Erythroblast (primary cell): ENCODE measurements at regions not wholly inside any gene's neighbourhood (a gene's known extent, or its start where the extent isn't known, plus 50 kb on each side); places are given as distances from the start of the nearest gene placed in this dataset.

Experiments used
- DNase-seq, 2 experiments: peaks; one replicate each; lab custom pipeline; 2025; lab: John Stamatoyannopoulos, UW
- GATA1 ChIP-seq: IDR thresholded peaks from 2 replicates; pipeline ENCODE4 v1.6.1; 2011; ENCODE audit warnings: low read depth, mild to moderate bottlenecking, control low read depth, low read length, moderate library complexity
- POLR2A ChIP-seq: IDR thresholded peaks from 2 replicates; pipeline ENCODE4 v1.6.1; 2011; ENCODE audit warnings: mild to moderate bottlenecking, low read length

DNA sequence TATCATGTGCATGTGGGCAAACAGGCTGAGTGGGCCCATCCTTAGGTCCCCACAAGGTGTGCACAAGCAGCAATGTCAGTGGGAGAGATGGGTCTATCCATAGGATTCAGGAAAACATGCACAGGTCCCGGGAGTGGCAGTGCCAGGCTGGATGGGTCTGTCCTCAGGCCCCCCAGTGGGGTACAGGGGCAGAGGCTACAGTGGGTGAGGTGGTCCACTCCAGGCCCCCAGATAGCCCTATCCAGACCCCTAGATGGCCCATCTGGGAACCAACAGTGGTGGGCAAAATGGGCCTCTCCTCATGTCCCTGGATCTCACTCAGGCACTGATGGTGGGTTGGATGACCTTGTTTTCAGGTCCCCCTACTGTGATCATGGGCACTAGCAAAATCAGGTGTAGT, 277.8 kb upstream of the SYT1 start:
- DNase-seq: no peak
- TF ChIP-seq POLR2A: no peak
- TF ChIP-seq GATA1: no peak

DNA sequence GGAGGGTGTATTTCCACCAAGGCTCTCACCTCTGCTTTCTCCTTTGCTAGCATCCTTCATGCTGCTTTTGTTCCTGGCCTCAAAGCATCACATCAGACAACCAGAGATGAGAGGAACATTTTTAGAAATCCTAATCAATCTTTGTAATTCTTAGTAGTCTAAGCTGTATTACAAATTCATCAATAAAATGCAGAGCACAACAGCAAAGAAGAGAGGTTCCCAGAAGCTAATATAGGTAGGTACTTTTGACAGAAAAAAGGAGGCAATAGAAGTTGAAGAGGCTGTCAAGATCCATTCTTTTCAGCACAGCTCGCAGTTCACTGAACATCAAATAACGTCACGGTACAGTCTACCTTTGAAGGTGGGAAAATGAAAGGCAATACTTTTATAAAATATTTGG, 265.2 kb upstream of the SYT1 start:
- DNase-seq: no peak
- TF ChIP-seq POLR2A (no peak), GATA1 (no peak)

DNA sequence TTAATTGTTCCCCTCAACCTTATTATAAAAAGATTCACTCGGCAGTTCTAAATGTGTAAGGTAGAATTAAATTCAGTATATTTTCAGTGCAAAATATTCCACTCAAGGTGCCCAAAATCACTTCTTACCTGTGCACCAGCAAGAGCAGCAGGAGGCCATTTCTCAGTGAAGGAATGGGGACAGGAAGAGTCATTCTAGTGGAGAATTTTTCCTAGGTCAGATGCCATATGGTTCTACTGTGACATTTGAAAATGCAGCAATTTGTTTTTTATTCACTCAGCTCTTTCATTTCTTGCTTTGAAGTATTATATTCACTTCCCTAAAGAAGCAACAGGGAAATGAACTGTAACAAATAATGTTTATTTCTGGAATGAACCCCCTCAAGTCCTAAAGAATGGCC, 264.0 kb upstream of the SYT1 start:
- TF ChIP-seq GATA1 (no peak), POLR2A (no peak)
- no peak for DNase-seq

DNA sequence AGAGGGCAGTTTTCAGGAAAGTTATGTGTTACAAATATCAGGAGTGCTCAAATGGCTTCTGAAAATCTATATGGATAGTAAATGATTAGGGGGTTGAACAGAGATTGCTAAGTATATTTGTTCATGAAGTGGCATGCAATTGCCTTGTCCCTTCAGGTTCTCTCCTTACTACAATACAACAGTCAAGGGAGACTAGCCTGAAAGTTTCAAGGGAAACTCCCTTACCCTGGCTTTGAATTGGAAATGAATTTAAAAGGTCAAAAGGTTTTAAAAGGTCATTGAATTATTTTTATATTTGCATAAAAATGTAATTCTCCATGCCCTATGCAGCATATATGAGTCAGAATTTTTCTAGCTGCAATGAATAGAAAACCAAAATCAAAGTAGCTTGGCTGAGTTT, 253.1 kb upstream of the SYT1 start:
- DNase-seq: no peak
- TF ChIP-seq GATA1 (no peak), POLR2A (no peak)

DNA sequence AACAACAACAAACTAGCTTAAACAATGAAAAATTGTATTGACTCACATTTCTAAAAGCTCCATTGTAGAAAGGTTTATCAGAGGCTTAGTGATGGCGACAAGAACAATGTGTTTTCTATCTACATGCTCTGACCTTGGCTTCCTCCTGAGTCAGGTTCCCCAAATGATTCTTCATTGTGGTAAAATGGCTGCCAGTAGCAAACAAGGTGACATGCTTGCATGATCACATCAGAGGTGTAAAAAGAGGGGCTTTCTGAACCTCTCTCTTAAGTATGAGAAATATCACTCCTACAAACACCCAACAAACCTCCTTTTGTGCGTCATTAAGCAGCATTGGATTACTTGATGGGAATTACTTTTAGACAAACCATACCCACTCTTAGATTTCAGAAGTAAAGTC, 252.4 kb upstream of the SYT1 start:
- no peak for DNase-seq
- TF ChIP-seq GATA1 (no peak), POLR2A (no peak)

DNA sequence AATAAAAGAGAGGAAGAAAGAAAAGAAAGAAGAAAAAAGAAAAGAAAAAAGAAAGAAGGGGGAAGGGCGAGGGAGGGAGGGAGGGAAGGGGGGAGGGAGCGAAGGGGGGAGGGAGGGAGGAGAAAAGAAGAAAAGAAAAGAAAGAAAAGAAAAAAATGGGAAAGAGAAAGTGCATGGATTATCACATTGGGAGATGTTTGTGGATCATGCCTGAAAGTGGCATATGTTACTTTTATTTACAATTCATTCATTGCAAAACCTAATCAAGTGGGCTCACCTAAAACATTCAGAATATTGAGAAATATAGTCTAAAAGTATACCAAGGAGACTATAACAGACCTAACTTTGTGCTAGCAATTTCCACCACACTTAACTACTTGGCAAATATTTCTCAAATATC, 246.9 kb upstream of the SYT1 start:
- no peak for DNase-seq
- no peak for TF ChIP-seq GATA1
- TF ChIP-seq POLR2A: no peak

DNA sequence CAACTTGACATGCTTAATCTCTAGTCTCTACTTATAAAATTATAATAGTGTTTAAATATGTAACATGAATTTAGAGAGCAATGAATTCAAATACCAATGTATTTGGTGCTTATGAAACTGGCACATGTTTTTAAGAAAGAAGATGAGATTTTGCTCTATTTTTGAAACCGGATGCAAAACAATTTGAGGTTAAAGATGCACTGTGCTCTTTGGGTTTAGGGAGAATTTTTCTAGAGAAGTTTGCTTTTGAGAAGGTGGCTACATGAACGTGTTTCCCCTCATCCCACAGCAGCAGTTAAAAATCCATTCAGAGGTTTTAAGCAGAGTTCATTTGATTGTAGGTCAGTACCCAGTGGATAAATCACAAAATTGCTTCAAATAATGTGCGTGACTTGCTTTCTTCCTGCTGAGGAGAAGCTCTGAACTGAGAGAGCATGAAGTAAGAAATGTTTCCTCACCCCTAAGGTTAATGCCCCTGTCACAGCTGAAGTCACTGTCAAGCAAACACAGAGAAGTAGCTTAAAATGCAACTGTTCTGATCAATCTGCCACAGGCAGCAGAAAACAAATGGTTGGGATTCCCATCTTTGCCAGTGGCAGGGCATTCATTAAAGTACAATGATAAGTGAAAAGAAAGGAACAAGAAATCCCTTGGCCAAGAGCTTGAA, 241.9 kb upstream of the SYT1 start:
- TF ChIP-seq GATA1: no peak
- no peak for TF ChIP-seq POLR2A
- DNase-seq: no peak

DNA sequence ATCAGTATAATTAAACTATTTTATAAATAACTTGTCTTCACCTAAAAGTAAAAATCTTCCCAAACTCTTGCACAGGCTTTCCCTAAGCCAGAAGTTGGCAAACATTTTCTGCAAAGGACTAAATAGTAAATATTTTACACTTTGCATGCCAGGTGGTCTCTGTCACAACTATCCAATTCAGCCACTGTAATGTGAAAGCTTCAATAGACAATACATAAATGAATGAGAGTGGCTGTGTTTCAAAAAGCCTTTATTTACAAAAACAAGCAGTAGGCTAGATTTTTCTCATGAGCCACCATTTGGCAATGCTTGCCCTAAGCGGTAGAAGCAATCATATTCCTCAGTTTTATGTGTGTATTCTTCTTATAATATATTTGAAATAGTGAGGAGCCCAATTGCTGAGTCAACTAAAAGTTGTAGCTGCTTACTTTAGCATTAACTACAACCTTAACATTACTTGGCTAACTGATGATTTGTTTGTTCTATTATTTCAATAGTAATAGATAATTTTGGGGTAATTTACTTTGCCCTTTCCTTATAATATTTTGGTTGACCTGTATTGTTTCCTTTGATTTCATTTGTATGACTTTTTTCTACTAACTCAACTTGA, 236.0 kb upstream of the SYT1 start:
- DNase-seq: no peak
- TF ChIP-seq GATA1: no peak
- no peak for TF ChIP-seq POLR2A

DNA sequence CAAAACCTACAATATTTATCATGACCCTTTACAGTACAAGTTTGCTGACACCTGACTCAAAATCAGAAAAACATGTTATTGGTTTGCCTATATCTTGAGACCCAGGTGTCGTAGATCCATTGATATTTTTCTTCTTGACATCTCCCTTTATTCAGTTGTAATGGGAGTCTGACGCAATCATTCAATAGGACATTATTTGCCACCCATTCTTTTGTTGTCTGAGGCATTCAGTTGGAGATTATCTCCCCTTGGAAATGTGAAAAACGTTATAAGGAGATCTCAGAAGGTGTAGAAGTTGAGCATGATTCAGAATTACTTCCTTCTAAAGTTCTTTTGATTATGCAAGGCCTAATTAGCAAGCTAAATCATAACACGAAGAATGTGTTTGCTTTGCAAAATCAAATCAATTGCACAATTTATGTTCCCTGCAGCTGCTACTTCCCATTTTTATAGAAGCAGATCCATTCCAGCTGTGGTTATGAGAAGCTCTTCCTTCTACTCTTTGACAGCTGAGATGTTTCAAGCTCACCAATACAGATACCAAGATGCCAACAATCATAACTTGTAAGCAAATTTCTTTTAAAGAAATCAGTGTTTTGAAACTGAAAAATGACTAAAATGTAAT, 228.2 kb upstream of the SYT1 start:
- DNase-seq: no peak

DNA sequence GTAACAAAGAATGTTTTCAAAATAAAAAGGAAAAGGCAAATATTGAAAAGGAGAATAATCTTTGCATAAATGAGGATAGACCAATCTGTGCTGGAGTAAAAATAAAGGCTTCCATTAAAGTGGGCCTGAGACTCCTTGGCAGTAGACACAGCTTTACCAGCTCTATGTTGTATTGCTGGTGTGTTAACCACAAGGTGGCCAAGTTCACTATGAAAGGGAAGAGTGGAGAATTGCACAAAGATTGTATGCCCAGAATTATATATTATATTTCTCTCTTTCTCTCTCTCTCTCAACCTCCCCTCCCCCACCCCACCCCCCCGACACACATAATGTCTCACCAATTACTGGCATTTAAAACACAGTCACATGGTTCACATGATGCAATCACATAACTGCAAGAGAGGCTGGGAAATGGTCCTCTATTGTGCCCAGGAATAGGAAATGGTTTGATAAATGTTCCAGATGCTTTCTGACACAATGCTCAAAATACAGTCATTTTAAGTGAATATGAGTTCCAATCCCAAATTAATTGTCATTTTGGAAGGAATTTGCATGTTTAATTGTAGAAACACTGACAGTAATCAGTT, 222.6 kb upstream of the SYT1 start:
- DNase-seq: no peak
- TF ChIP-seq POLR2A (no peak), GATA1 (no peak)

More for the DNA sequence above, 228.2 kb upstream of the SYT1 start:
- TF ChIP-seq POLR2A (no peak), GATA1 (no peak)

DNA sequence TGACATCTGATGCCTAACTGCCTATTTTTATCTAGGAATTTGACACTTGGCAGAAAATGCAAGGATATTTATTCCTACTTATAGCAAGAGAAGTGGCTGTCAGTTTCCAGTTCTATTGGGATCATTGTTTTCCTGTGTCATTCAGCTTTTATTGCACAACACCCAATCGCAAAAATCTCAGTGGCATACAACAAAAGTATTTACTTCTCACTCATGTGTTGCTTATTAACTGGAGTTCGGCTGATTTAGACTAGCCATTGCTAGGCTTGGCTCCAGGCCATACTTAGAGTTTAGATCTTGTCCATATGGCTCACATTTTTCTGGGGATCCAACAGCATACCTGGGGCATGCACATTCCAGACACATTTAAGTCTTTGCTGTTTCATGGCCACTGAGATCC, 218.6 kb upstream of the SYT1 start:
- no peak for TF ChIP-seq POLR2A
- TF ChIP-seq GATA1: no peak
- no peak for DNase-seq

DNA sequence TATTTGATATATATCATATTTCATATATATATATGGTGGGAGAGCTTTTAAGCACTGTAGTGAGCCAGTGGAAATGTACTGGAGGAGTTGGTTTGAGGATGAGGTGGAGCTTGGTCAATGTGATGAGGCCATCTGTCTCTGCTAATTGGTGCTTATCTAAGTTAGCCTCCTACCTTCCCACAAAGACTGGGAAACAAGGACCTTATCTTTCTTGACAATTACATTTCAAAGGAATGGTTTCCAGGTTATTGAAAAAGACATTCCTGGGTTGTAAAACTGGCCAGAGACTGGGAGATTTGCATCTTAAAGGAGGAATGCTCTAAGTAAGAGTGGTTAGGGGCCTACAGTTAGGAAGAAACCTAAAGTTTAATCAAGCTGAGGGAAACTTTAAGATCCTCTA, 212.8 kb upstream of the SYT1 start:
- TF ChIP-seq GATA1 (no peak), POLR2A (no peak)
- DNase-seq: no peak

DNA sequence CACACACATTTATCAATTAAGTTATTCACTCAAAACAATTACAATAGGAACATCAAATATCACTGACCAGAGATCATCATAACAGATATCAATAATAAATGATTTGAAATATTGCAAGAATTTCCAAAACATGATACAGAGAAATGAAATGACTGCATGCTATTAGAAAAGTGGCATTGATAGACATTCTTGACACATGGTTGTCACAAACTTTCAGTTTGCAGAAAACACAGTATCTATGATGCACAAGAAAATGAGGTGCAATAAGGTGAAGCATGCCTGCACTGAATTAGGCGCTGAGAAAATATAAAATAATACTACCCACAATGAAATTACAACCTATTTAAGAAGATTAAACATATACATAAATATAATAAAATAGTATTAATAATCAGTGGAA, 198.0 kb upstream of the SYT1 start:
- no peak for DNase-seq
- TF ChIP-seq GATA1 (no peak), POLR2A (no peak)

DNA sequence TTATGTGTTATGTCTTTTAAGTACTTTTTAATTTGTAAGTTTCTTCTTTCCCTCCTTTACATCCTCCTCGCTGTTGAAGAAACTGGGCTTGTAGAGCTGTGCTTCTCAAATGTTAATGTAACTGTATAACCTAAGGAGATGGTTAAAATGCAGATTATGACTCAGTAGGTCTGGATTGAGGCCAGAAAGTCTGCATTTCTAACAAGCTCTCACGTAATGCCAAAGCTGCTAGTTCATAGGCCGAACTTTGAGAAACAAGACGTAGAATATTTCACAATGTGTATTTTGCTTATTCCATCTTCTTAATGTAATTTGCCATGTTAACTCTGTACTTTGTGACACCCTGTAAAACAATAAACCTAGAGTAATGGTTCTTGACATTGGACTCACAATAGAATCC, 193.3 kb upstream of the SYT1 start:
- TF ChIP-seq GATA1 (no peak), POLR2A (no peak)
- no peak for DNase-seq
